Left lung (tissue), 4 donors: ENCODE measurements at regions not wholly inside any gene's neighbourhood (a gene's known extent, or its start where the extent isn't known, plus 50 kb on each side); places are given as distances from the start of the nearest gene placed in this dataset.

ENCODE experiments used
- ATAC-seq: fragments of 200-7000 bp; cut with Tn5 transposase; one replicate; pipeline ENCODE4 v1.9.1; 2020; ENCODE audit warnings: moderate library complexity
- DNase-seq, 4 donors: peaks; one replicate each; pipeline ENCODE4 v3.0.0-alpha.2; 2013 to 2020
- H3K27ac ChIP-seq, 2 donors: fragments of 200-600 bp; sonication (generic) in 1 of 2; one replicate each; pipeline versions ENCODE4 v1.5.0 to v1.8.0; 2020 to 2021
- H3K27me3 ChIP-seq, 2 donors: fragments of 200-600 bp; sonication (generic) in 1 of 2; one replicate each; pipeline versions ENCODE4 v1.5.0 to v1.8.0; 2020 to 2021
- H3K36me3 ChIP-seq, 2 donors: fragments of 200-600 bp; sonication (generic) in 1 of 2; one replicate each; pipeline versions ENCODE4 v1.5.0 to v1.8.0; 2020 to 2021
- H3K4me1 ChIP-seq, 2 donors: fragments of 200-600 bp; one replicate each; pipeline ENCODE4 v1.8.0; 2021
- H3K4me3 ChIP-seq, 2 donors: fragments of 200-600 bp; sonication (generic) in 1 of 2; one replicate each; pipeline versions ENCODE4 v1.5.0 to v1.8.0; 2020 to 2021; ENCODE audit warnings: mild to moderate bottlenecking in 1 of 2
- H3K9me3 ChIP-seq, 2 donors: fragments of 200-600 bp; sonication (generic) in 1 of 2; one replicate each; pipeline versions ENCODE4 v1.5.0 to v1.8.0; 2020 to 2021
- intact Hi-C, 2 donors: fragments of 100-400 bp; cut with DNase I; formaldehyde crosslinking; loops; one replicate each; pipeline versions ENCODE4 v1.11.2 to v1.14.2; 2022
- TF ChIP-seq, protein P1 (sequence below), 2 donors: fragments of 200-600 bp; sonication (generic) in 1 of 2; IDR thresholded peaks; one replicate each; pipeline versions ENCODE4 v1.5.0 to v1.8.0; 2021; ENCODE audit warnings: antibody characterized with exemption in 2 of 2
- donor health status: DM: no; HTN: yes; CAD: no.
- donor health status: DM: no; HTN: no; CAD: no.

DNA sequence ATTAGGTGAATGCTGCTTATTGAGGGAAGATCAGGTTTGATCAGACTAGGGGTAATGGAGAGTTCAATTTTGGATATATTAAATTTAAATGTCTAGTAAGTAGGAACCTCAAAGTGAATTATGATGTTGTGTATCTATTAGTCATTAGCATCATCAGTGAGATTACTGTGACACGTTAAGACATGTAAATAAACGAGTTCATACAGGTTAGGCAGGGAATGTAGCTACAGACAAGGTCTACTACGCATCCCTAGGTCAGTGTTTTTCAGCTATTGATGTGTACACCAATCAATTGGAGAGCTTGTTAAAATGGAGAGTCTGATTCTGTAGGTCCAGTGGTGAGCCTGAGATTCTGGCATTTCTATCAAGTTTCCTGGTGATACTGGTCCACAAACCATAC, 120.1 kb upstream of the LRRC4C start:
- intact Hi-C loops = no loop called here
- DNase-seq = no peak

DNA sequence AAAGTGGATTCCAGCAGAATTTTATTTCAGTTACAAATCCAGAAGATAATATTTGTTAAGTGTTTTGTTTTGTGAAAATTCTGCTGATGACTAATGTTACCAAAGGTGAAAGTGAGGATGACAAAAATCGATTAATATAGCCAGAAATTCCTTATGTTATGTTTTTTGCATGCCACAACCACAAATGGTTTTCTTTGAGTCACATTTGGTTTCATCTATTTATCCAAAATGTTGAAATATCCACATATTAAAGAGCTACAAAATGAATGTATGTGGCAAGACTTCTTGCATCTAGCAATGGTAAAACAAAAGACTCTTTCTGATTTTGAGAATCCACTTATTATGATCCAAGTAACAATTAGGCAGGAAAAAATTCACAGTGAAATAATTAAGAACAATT, 150.1 kb upstream of the LRRC4C start:
- no peak overlapping the region for H3K27ac ChIP-seq
- intact Hi-C loops = no loop called here
- DNase-seq (no peak), ATAC-seq (no peak)
- TF ChIP-seq, protein P1, sequence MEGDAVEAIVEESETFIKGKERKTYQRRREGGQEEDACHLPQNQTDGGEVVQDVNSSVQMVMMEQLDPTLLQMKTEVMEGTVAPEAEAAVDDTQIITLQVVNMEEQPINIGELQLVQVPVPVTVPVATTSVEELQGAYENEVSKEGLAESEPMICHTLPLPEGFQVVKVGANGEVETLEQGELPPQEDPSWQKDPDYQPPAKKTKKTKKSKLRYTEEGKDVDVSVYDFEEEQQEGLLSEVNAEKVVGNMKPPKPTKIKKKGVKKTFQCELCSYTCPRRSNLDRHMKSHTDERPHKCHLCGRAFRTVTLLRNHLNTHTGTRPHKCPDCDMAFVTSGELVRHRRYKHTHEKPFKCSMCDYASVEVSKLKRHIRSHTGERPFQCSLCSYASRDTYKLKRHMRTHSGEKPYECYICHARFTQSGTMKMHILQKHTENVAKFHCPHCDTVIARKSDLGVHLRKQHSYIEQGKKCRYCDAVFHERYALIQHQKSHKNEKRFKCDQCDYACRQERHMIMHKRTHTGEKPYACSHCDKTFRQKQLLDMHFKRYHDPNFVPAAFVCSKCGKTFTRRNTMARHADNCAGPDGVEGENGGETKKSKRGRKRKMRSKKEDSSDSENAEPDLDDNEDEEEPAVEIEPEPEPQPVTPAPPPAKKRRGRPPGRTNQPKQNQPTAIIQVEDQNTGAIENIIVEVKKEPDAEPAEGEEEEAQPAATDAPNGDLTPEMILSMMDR (IDR thresholded peaks at IDR 0.05) = no peak
- H3K4me3 ChIP-seq = no peak overlapping the region
- H3K36me3 ChIP-seq = no peaks in the 10 kb centered on the region
- no peaks in the 10 kb centered on the region for H3K27me3 ChIP-seq
- no peaks in the 10 kb centered on the region for H3K4me1 ChIP-seq
- no peaks in the 10 kb centered on the region for H3K9me3 ChIP-seq

More for the DNA sequence above, 120.1 kb upstream of the LRRC4C start:
- Histone ChIP-seq H3K4me3 (no peak overlapping the region), H3K27ac (no peak overlapping the region), H3K4me1 (no peaks in the 10 kb centered on the region), H3K9me3 (peaks cover 0 to 3% of the 10 kb centered on the region in 2 donors), H3K27me3 (no peaks in the 10 kb centered on the region), H3K36me3 (no peaks in the 10 kb centered on the region)
- no peak for ATAC-seq
- TF ChIP-seq, protein P1 (IDR thresholded peaks at IDR 0.05) = no peak

DNA sequence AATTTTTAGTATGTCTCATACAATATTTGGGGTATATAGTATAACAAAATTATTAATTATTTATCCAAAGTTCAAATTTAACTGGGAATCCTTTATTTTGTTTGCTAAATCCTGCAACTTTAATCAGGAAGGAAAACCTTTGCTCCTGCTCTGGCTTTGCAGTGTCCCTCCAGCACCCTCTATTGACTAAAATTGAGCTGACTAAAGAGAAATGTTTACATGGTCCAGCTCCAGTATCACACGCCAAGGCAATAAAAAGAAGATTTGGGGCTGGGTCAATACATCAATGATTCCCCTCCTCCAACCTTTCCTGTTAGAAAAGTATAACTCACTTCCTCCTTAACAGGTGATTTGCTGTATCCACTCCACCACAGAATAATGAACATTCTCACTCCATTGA, 153.0 kb upstream of the LRRC4C start:
- TF ChIP-seq, protein P1 (IDR thresholded peaks at IDR 0.05) = no peak
- Histone ChIP-seq H3K4me3 (no peak overlapping the region), H3K27me3 (no peaks in the 10 kb centered on the region), H3K9me3 (peaks cover 0 to 5% of the 10 kb centered on the region in 2 donors), H3K4me1 (no peaks in the 10 kb centered on the region), H3K36me3 (no peaks in the 10 kb centered on the region), H3K27ac (no peak overlapping the region)
- DNase-seq (no peak), ATAC-seq (no peak)
- intact Hi-C loops = no loop called here

DNA sequence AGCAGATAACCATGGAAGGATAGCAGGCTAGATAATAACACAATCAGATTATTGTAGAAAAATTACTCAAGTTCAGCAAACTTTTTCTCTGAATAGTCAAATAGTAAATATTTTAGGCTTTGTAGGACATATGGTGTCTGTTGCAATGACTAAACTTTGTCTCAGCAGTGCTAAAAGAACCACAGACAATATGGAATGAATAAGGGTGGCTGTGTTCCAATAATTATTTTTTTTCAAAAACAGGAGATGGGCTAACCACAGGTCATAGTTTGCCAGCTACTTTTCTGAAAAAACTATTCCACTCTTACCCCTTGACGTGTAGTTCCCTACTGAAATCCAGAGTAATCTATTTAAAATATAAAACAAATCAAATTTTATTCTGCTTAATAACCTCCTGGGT, 153.9 kb upstream of the LRRC4C start:
- intact Hi-C loops = no loop called here
- TF ChIP-seq, protein P1 (IDR thresholded peaks at IDR 0.05) = no peak
- Histone ChIP-seq H3K27ac (no peak overlapping the region), H3K4me3 (no peak overlapping the region), H3K36me3 (no peaks in the 10 kb centered on the region), H3K27me3 (no peaks in the 10 kb centered on the region), H3K4me1 (no peaks in the 10 kb centered on the region), H3K9me3 (peaks cover 0 to 5% of the 10 kb centered on the region in 2 donors)
- DNase-seq (no peak), ATAC-seq (no peak)

DNA sequence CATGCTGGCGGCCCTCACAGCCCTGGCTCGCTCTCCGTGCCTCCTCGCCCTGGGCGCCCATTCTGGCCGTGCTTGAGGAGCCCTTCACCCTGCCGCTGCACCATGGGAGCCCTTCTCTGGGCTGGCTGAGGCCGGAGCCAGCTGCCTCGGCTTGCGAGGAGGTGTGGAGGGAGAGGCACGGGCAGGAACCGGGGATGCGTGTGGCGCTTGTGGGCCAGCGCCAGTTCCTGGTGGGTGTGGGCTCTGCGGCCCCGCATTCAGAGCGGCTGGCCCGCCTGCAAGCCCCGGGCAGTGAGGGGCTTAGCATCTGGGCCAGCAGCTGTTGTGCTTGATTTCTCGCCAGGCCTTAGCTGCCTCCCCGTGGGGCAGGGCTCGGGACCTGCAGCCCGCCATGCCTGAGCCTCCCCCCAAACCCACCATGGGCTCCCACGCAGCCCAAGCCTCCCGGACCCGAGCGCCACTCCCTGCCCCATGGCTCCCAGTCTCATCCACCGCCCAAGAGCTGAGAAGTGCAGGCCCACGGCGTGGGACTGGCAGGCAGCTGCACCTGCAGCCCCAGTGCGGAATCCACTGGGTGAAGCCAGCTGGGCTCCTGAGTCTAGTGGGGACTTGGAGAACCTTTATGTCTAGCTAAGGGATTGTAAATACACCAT, 163.4 kb upstream of the LRRC4C start:
- peaks cover 0 to 11% of the 10 kb centered on the region in 2 donors for H3K9me3 ChIP-seq
- H3K4me3 ChIP-seq = no peak overlapping the region
- H3K27ac ChIP-seq = no peak overlapping the region
- H3K4me1 ChIP-seq = no peaks in the 10 kb centered on the region
- DNase-seq (peak in 1 of 4 donors; percentile 67), ATAC-seq (no peak)
- intact Hi-C loops = no loop called here
- TF ChIP-seq, protein P1 (IDR thresholded peaks at IDR 0.05) = no peak
- H3K36me3 ChIP-seq = no peaks in the 10 kb centered on the region
- no peaks in the 10 kb centered on the region for H3K27me3 ChIP-seq
